ENCODE measurements at regions not wholly inside any gene's neighbourhood (a gene's known extent, or its start where the extent isn't known, plus 50 kb on each side); places are given as distances from the start of the nearest gene placed in this dataset.

GRCh38 chr1:144523661-144524407, 62.4 kb upstream of the NBPF15 start (continued):
- TF ChIP-seq BACH1 (IDR thresholded peaks at IDR 0.05; ENCODE audit: borderline replicate concordance) (peak; percentile 86), POLR2A (IDR thresholded peaks at IDR 0.05; ENCODE audit: low read depth, low read length) (peak; percentile 84), SMAD5 (IDR thresholded peaks at IDR 0.05; ENCODE audit: low read depth) (peak; percentile 100), ZNF687 (IDR thresholded peaks at IDR 0.05) (peak; percentile 81), TCF7 (IDR thresholded peaks at IDR 0.05; ENCODE audit: borderline replicate concordance) (0 out of 2 replicates have a peak, but pooled peaks have one; percentile 11), NBN (IDR thresholded peaks at IDR 0.05) (peak; percentile 92), TCF12 (IDR thresholded peaks at IDR 0.05; ENCODE audit: low read depth, low read length) (0 out of 2 replicates have a peak, but pooled peaks have one; percentile 57), TCF3 (IDR thresholded peaks at IDR 0.05; ENCODE audit: borderline replicate concordance, insufficient read depth, low read depth, low read length) (peak; percentile 90; the same call in 1 of the 2 replicates), CEBPB (IDR thresholded peaks at IDR 0.05; ENCODE audit: borderline replicate concordance in 1 of 2, low read depth in 2 of 2, low read length in 2 of 2) (peak in 1 of 2 experiments; percentile 46; a peak in 1 of 4 replicates), POU2F2 (IDR thresholded peaks at IDR 0.05; ENCODE audit: borderline replicate concordance, low read depth, low read length) (peak; percentile 95), HCFC1 (IDR thresholded peaks at IDR 0.05; ENCODE audit: low read length) (0 out of 2 replicates have a peak, but pooled peaks have one; percentile 19), TARDBP (IDR thresholded peaks at IDR 0.05; ENCODE audit: borderline replicate concordance) (peak; percentile 97), PML (IDR thresholded peaks at IDR 0.05; ENCODE audit: low read length) (peak; percentile 99), RELB (IDR thresholded peaks at IDR 0.05; ENCODE audit: low read depth) (0 out of 2 replicates have a peak, but pooled peaks have one; percentile 21), EED (IDR thresholded peaks at IDR 0.05; ENCODE audit: low read depth) (0 out of 2 replicates have a peak, but pooled peaks have one; percentile 47), CREM (IDR thresholded peaks at IDR 0.05; ENCODE audit: low read depth) (peak; percentile 71; the same call in 1 of the 2 replicates), SMAD1 (IDR thresholded peaks at IDR 0.05; ENCODE audit: low read depth, partially characterized antibody) (peak; percentile 98), POLR2AphosphoS2 (IDR thresholded peaks at IDR 0.05; ENCODE audit: low read depth, low read length) (peak; percentile 95), ZBED1 (IDR thresholded peaks at IDR 0.05; ENCODE audit: borderline replicate concordance) (peak; percentile 100)

Data from GM12878 (cell line).